ENCODE measurements at regions not wholly inside any gene's neighbourhood (a gene's known extent, or its start where the extent isn't known, plus 50 kb on each side); places are given as distances from the start of the nearest gene placed in this dataset.
A peak's percentile ranks its signal among the peaks of the same experiment; 100 is the strongest.

GRCh38 chr3:170814822-170815221 lies 55.2 kb downstream of the RPL22L1 start:
- TF ChIP-seq CTCF (IDR thresholded peaks at IDR 0.05; ENCODE audit: extremely low read depth, insufficient read depth, missing control alignments), result no peak
- in situ Hi-C loops (cut with MboI; ENCODE audit: low pct_unique_long_range_greater_than_20kb, low sequenced_read_pairs, unreplicated experiment), result loop anchor here (10.0 to 25.0 kb wide), 2 partner anchors 400 to 503 kb away; partner anchors contain the start of gene CLDN11

GRCh38 chr3:170813266-170813665 lies 56.7 kb downstream of the RPL22L1 start:
- in situ Hi-C loops (cut with MboI; ENCODE audit: low pct_unique_long_range_greater_than_20kb, low sequenced_read_pairs, unreplicated experiment), result loop anchor here (10.0 to 25.0 kb wide), 2 partner anchors 398 to 501 kb away; partner anchors contain the start of gene CLDN11
- TF ChIP-seq CTCF (IDR thresholded peaks at IDR 0.05; ENCODE audit: extremely low read depth, insufficient read depth, missing control alignments), result no peak
- DNase-seq (ENCODE audit: low spot score), result no peak

More at GRCh38 chr3:170814822-170815221, 55.2 kb downstream of the RPL22L1 start:
- DNase-seq (ENCODE audit: low spot score), result no peak

GRCh38 chr3:170811928-170812591 lies 57.9 kb downstream of the RPL22L1 start:
- TF ChIP-seq CTCF (IDR thresholded peaks at IDR 0.05; ENCODE audit: extremely low read depth, insufficient read depth, missing control alignments), result peak; percentile 86
- in situ Hi-C loops (cut with MboI; ENCODE audit: low pct_unique_long_range_greater_than_20kb, low sequenced_read_pairs, unreplicated experiment), result loop anchor here (10.0 to 25.0 kb wide), 2 partner anchors 397 to 500 kb away; partner anchors contain the start of gene CLDN11
- peak; percentile 73 for DNase-seq (ENCODE audit: low spot score)

GRCh38 chr3:170811515-170811914 lies 58.5 kb downstream of the RPL22L1 start:
- in situ Hi-C loops (cut with MboI; ENCODE audit: low pct_unique_long_range_greater_than_20kb, low sequenced_read_pairs, unreplicated experiment), result loop anchor here (10.0 to 25.0 kb wide), 2 partner anchors 397 to 499 kb away; partner anchors contain the start of gene CLDN11
- no peak for DNase-seq (ENCODE audit: low spot score)

GRCh38 chr3:170809975-170810357 lies 60.0 kb downstream of the RPL22L1 start:
- DNase-seq (ENCODE audit: low spot score), result no peak
- TF ChIP-seq CTCF (IDR thresholded peaks at IDR 0.05; ENCODE audit: extremely low read depth, insufficient read depth, missing control alignments), result no peak
- in situ Hi-C loops (cut with MboI; ENCODE audit: low pct_unique_long_range_greater_than_20kb, low sequenced_read_pairs, unreplicated experiment), result loop anchor here (10.0 to 25.0 kb wide), 2 partner anchors 395 to 498 kb away; partner anchors contain the start of gene CLDN11

More at GRCh38 chr3:170811515-170811914, 58.5 kb downstream of the RPL22L1 start:
- TF ChIP-seq CTCF (IDR thresholded peaks at IDR 0.05; ENCODE audit: extremely low read depth, insufficient read depth, missing control alignments), result no peak

GRCh38 chr3:170809007-170809974 lies 60.7 kb downstream of the RPL22L1 start:
- in situ Hi-C loops (cut with MboI; ENCODE audit: low pct_unique_long_range_greater_than_20kb, low sequenced_read_pairs, unreplicated experiment), result loop anchor here (25.0 kb wide), 1 partner anchor 497 kb away; no protein-coding TSS in a partner anchor
- peak; percentile 57 for TF ChIP-seq CTCF (IDR thresholded peaks at IDR 0.05; ENCODE audit: extremely low read depth, insufficient read depth, missing control alignments)

More at GRCh38 chr3:170809007-170809974, 60.7 kb downstream of the RPL22L1 start:
- DNase-seq (ENCODE audit: low spot score), result peak; percentile 16
